ENCODE measurements at regions not wholly inside any gene's neighbourhood (a gene's known extent, or its start where the extent isn't known, plus 50 kb on each side); places are given as distances from the start of the nearest gene placed in this dataset.

GRCh38 chr2:13180729-13181128 is 464.0 kb downstream of the TRIB2 start:
- Histone ChIP-seq H3K9ac (ENCODE audit: insufficient read depth, low read depth, low read length) (no peak overlapping the region), H3K27me3 (ENCODE audit: control insufficient read depth in 1 of 2, insufficient read depth in 2 of 2, low read length in 2 of 2) (no peaks in the 10 kb centered on the region), H4K20me1 (ENCODE audit: insufficient read depth, low read length) (no peaks in the 10 kb centered on the region), H3K27ac (ENCODE audit: extremely low read length, insufficient read depth, low read length) (no peak overlapping the region), H2AFZ (ENCODE audit: low read length) (no peak overlapping the region), H3K4me1 (ENCODE audit: insufficient read depth, low read length) (no peaks in the 10 kb centered on the region), H3K4me2 (ENCODE audit: low read depth, low read length) (no peak overlapping the region), H3K36me3 (replicated peaks in 1 of 2; ENCODE audit: control insufficient read depth in 1 of 2, insufficient read depth in 2 of 2, low read length in 2 of 2) (no peaks in the 10 kb centered on the region), H3K79me2 (ENCODE audit: insufficient read depth, low read length) (no peaks in the 10 kb centered on the region), H3K4me3 (replicated peaks in 1 of 3; ENCODE audit: insufficient read depth in 1 of 3, low read depth in 2 of 3, low read length in 3 of 3) (no peak overlapping the region), H3K9me3 (ENCODE audit: low read length) (peaks cover 66% of the 10 kb centered on the region)
- no TSS peak for BruUV-seq (replicated peaks)
- CTCF ChIA-PET (ENCODE audit: low intra/inter-chr PET ratio, low total read pairs): no interaction called here
- FAIRE-seq (no peak), ATAC-seq (no peak), DNase-seq (ENCODE audit: low spot score) (no peak)
- POLR2A ChIA-PET: no interaction called here
- intact Hi-C loops (cut with micrococcal nuclease; ENCODE audit: unreplicated experiment): no loop called here
- in situ Hi-C loops (cut with HindIII; ENCODE audit: extremely low pct_ligation_motif_present, low pct_unique_long_range_greater_than_20kb): loop anchor here (25.0 kb wide), 1 partner anchor 1757 kb away; no protein-coding TSS in a partner anchor
- 0% methylated on average over 1 of the region's 1 CpG for WGBS (ENCODE audit: low lambda C conversion rate)
- TF ChIP-seq REST (IDR thresholded peaks at IDR 0.05; ENCODE audit: borderline replicate concordance in 1 of 2, low read depth in 1 of 2, low read length in 2 of 2) (no peak), ZNF317 (CRISPR knock-in tag; IDR thresholded peaks at IDR 0.05) (no peak), HDAC6 (IDR thresholded peaks at IDR 0.05; ENCODE audit: low read depth, low read length) (no peak), ZNF792 (CRISPR knock-in tag; IDR thresholded peaks at IDR 0.05) (no peak), TEF (CRISPR knock-in tag; IDR thresholded peaks at IDR 0.05) (no peak), TAF1 (CRISPR knock-in tag; IDR thresholded peaks at IDR 0.05) (no peak), CERS6 (CRISPR knock-in tag; IDR thresholded peaks at IDR 0.05) (no peak), ZKSCAN5 (CRISPR knock-in tag; IDR thresholded peaks at IDR 0.05) (no peak), NFYB (CRISPR knock-in tag; IDR thresholded peaks at IDR 0.05) (no peak), HNF1B (CRISPR knock-in tag; IDR thresholded peaks at IDR 0.05) (no peak), ZNF788 (CRISPR knock-in tag; IDR thresholded peaks at IDR 0.05; ENCODE audit: borderline replicate concordance) (no peak), CCAR2 (optimal IDR thresholded peaks at IDR 0.05; ENCODE audit: low read depth, low read length) (no peak), ZNF563 (CRISPR knock-in tag; IDR thresholded peaks at IDR 0.05) (no peak), TBX2 (CRISPR knock-in tag; IDR thresholded peaks at IDR 0.05; ENCODE audit: borderline replicate concordance) (no peak), EED (CRISPR knock-in tag; IDR thresholded peaks at IDR 0.05) (no peak)

All from HepG2 (cell line).